HG02852 (cell line): ENCODE measurements at regions not wholly inside any gene's neighbourhood (a gene's known extent, or its start where the extent isn't known, plus 50 kb on each side); places are given as distances from the start of the nearest gene placed in this dataset.
"Not testable (repeated sequence)": the region's sequence is repeated elsewhere in the genome, so short reads cannot be mapped to it uniquely, and the experiment has no call there.

Experiments used
- ATAC-seq: cut with Tn5 transposase; IDR thresholded peaks from one replicate; pipeline ENCODE4 v1.9.1; 2021; ENCODE audit warnings: mild to moderate bottlenecking, moderate library complexity; ENCODE audit not compliant: unreplicated experiment

DNA sequence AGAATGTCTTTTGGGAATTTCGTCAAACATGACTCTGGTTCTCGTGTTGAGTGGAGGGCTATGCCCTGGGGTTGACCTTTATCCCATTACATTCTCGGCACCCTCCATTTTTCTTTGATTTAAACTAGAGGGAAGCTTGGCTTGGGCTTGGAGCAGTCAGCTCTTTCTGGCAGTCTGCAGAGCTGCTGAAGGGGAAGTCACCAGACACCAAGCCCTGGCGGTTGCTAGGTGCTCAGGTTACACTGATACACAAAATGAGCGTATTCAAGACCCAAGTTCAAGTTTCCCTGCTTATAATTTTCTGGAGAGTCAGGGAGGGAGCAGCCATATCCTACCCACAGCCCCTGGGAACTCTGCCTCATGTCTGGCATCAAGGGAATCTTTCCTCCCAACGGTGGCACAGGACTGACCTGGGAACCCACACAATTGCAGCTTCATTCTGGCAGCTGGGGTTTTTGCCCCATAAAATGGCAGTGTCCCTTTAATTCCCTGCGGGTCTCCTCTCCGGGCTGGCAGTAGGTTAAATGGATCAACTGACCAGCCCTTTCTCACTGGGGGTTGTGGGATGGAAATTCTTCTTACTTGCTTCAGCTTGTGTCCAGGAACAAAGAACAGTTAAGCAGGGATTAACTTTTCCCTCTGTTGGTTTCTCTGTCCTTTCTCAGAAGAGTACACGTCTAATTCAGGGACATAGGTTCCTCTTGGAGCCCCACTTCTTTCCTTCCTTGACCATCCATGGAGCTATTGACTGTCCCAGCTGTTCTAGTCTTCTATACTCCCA, 110.0 kb upstream of the DLG1 start:
- no peak for ATAC-seq

DNA sequence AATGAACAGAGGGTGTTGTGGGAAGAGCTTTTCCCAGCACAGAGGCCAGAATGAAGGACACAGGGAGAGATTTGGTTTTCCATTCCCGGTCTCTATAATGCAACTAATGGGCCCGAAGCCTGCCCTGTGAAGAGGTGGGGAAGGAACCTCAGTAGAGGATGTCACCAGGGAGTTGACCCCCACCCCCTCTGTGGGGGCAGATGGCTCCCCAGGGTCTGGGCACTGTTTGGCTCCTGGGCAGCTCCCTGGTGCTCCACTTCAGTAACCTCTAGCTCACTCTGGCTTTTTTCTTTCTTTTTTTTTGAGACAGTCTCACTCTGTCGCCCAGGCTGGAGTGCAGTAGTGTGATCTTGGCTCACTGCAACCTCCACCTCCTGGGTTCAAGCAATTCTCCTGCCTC, 109.1 kb upstream of the DLG1 start:
- no peak for ATAC-seq

DNA sequence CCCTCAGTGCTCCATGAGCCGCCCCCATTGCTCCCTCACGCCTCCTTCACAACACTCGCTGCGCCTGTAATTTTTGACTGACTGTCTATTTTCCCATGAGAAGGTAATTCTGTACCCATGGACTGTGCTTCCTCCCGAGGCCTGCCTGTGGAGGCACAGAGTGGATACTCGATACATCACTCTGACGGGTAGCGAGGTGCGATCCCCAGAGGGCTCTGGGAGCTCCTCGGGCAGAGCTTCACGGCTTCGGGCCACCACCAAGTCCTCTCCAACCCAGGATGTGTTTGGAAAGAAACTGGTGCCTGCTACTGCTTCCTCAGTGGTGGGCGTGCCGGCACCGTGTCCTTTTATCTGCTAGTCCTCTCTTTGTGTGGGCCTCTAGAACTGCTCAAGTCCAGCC, 108.6 kb upstream of the DLG1 start:
- no peak for ATAC-seq

DNA sequence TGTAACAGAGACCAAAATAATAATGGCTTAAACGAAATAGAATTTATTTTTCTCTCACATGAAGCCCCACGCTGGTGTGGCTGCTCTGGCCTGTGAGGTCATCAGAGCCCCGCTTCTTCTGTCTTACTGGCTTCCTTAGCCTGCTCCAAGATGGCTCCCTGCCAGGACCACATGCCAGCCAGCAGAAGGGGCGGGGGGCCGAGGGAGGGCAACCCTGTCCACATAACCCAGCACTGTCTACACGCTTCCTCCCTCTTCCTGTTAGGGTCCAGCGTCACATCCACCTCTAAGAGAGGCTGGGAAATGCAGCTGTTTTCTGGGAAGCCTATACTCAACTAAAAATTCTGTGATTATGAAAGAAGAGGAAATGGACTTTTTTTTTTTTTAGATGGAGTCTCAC, 107.9 kb upstream of the DLG1 start:
- no peak for ATAC-seq

DNA sequence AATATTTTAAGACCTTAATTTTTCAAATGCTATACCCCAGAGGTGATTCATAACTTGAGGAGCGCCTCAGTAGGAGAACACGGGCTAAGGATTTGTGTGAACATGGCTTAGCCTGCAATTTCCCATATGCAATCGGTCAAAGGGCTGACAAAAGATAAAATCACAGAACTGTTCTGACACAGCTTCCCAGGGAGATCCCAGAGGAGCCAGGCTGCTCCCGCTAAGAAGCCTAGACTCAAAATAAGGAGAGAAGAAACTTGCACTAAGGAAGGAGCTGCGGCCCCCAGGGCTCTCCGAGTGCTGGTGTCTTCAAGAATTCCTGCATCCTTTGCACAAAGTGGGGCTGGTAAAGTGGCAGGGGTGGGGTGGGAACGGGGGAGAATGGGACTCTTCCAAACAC, 106.3 kb upstream of the DLG1 start:
- ATAC-seq, result no peak

DNA sequence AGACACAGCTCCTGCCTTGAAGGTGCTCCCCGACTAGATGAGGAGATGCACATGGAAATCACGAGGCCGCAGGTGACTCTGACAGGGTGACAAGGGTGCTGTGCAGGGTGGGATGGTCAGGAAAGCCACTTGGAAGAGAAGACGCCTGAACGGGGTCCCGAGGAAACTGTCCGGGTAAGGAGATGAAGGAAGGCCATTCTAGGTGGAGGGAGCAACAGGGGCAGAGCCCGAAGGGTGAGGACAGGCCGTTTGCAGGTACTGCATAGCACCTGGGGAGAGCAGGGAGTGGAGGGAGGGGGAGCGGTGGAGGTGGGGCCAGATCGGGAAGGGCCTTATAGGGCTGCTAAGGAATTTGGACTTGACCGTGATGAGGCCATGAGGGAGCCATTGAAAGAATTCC, 105.6 kb upstream of the DLG1 start:
- no peak for ATAC-seq

DNA sequence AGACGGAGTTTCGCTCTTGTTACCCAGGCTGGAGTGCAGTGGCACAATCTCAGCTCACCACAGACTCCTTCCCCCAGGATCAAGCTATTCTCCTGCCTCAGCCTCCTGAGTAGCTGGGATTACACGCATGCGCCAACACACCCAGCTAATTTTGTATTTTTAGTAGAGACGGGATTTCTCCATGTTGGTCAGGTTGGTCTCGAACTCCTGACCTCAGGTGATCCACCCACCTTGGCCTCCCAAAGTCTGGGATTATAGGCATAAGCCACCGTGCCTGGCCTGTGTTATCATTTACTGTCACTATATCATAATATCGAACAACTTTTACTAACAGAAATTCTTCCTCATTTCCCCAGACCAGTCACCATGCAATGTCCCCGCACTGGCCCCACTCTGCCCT, 104.0 kb upstream of the DLG1 start:
- not testable (repeated sequence) for ATAC-seq

DNA sequence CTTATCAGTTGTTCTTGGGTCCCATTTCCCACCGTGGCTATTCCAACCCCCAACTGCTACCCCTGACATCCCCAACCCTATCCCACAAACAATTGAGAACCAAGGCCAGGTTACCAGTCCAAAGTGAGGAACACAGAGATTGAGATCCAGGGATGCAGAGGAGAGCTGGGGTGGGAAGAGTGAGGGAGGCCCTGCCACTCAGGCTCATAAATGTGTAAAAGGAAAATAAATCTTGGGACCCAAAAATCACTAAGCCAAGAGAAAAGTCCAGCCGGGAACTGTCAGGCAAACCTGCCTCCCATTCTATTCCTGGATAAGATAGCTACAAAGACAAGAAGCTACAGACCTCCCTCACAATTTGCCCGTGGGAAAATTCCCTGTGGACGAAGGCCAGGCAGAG, 101.1 kb upstream of the DLG1 start:
- no peak for ATAC-seq

DNA sequence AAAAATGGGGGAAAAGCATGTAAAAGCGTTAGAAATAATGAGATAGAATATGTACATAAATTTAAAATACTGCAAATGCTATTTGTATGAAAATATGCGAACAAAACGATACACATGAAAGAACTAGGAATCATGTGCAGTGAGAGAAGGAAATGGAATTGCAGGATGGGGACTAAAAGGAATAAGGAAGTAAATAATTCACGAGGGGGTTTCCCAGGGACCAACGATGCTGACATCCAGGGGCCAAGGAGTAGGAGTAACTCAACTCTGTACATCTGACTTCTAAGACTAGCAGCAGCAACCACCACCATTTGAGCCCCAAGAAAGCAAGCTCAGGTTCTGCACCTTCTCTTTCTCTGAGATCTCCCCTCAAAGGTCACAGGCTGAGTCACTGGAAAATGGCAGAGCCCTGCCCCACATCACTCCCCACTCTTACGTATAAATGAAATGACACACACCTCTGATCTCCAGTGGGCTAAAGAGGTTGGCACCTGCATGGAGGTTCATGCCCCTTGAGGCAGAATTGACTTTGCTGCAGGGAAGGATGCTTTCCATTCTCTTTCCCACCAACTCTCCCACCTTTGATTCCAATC, 100.0 kb upstream of the DLG1 start:
- no peak for ATAC-seq

DNA sequence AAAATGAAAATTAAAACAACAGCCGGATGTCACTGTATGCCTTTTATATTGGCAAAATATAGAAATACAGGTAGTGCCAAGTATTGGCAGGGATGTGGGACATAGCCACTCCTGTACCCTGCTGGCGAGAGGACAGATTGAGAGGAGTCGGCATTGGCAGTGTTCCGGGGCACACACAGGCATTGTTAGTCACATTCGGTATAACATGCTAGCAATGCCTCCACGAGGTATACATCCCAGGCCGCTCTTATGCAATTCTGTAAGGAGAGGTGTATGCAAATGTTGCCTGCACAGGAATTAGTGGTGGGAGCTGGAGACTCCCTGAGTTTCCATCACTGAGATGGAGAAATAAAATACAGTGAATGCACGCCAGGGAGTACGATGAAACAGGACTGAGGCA, 99.4 kb upstream of the DLG1 start:
- no peak for ATAC-seq

DNA sequence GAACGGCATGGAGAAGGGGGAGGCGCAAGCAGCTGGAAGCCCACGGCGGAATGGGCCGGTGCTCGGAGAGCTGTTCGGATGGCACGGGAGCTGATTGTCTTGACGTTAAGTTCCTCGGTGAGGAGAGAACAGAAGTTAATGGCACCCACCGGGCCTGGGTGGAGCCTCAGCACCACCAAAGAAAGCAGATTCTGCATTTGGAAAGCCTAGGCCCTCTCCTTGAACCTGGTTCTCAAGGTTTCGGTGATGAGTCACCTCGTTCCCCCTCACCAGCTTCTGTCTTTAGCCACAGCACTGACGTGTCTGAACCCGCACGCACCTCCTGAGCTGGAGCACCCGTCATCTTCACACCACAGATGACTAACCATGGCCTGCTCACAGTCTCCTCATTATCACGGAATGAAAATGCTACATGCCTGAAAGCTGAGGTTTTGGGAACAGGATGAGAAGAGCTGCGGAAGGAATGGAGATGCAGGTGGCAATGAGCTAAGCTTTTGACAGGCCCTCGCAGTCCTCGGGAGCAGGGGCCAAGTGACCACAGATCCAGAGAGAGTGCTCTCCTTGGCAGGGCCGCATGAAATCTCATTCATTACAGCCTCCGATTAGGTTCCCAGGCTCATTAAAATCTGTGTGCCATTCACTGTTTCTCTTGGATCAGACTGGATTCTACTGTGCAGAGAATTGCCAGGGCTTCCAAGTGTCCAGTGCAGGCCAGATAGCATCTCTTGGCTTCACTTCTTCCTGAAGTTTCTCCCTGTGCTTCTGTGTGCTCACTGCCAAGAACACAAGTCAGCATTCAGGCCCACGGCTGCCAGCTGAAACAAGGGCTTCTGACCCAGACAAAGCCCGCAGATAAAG, 96.3 kb upstream of the DLG1 start:
- ATAC-seq, result peak; percentile 96

DNA sequence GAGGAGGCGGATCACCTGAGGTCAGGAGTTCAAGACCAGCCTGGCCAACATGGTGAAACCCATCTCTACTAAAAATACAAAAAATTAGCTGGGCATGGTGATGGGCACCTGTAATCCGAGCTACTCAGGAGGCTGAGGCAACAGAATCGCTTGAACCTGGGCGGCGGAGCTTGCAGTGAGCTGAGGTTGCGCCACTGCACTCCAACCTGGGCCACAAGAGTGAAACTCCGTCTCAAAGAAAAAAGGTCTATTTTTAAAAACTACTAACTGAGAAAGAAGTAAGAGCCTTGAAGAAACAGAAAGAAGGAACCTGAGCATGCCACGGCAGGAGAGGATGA, 95.7 kb upstream of the DLG1 start:
- not testable (repeated sequence) for ATAC-seq

DNA sequence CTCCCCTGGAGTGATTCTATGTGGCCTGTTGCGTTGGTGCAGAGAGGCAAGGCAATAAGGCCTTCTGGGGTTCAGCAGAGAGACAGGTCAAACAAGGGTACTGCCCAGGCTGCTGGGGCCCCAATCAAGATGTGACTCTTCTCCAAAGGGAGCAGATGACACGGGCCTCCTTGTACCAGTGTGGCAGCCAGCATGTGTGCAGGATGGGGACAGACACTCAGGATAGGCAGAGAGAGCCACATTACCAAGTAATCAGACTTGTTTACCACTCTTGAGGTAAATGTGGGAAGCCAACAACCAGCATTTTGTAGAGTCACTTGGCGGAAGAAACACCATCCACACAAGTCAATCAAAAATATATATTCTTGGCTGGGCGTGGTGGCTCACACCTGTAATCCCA, 95.3 kb upstream of the DLG1 start:
- ATAC-seq, result no peak

DNA sequence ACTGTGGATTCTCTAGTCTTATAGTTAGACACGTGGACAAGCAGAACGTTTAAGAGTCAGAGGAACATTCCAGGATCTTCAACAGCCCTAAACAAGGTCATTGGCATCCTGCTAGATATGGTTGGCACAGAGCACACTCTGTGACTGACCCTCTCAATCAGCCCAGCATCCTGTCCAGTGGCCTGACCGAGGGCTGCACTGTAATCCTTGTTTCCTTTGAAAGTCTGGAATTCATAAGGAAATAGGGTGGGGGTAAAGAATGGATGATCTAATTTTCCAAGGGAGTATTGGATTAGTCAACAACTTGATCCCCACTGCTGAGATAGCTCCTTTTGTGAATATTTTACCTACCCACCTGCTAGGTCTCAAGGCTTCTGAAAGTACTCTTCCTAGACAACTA, 94.5 kb upstream of the DLG1 start:
- ATAC-seq, result no peak

DNA sequence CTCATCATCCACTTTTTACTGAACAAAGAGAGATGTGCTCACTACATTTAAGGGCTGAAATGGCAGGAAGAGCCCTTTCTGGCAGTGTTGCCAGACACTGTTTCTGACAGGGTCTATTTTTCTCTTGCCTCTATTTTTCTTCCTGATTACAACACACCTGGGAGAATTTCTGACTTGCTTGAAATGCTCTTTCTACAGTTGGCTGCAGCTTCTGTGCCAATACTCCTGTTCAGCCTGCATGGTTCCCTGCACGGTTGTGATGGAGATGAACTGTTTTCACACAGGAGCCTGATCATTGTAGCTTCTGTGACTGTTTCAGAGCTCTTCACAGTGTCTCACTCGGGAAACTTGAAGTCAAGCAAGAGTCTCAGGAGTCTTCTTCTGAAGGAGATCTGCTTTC, 83.0 kb upstream of the DLG1 start:
- no peak for ATAC-seq

DNA sequence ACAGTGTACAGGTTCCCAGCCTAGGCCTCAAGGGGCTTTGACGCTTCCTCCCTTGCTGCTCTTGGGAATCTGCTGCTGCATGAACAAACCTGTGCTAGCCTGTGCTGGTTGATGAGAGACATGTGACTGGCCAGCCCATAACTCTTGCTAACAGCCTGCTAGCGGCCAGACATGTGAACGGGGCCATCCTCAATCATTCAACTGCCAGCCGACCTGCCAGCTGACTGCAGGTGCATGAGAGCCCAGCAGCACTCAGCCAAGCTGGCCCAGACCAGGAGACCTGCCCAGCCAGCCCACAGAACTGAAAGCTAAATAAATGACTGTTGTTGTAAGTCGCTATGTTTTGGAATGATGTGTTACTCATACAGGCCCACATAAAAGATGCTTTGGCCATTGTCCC, 82.4 kb upstream of the DLG1 start:
- ATAC-seq, result no peak

DNA sequence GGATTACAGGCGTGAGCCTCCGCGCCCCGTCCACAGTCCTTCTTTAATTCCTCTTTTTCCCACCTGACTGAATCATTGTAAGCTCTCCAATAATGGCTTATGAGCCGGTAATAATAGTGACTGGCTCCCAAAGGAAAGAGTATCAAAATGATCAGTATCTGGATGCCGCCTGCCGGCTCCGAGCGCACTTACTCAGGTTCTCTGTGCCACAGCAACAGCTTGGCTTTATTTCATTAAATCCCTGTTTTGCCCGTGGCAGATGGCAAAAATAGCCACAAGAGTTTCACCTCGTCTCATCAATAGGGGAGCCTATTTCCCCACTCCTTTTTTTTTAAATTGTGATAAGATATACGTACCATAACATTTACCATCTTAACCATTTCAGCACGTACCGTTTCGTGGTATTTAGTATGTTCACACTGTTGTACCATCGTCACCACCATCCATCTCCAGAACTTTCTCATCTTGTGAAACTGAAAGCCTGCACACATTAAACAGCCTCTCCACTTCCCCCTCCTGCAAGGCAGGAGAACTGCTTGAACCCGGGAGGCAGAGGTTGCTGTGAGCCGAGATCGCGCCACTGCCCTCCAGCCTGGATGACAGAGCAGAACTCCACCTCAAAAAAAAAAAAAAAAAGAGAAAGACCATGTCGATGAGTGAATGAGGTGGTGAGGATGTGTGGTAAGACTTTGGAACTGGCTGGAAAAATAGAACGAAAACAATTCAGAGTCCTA, 80.7 kb upstream of the DLG1 start:
- no peak for ATAC-seq

DNA sequence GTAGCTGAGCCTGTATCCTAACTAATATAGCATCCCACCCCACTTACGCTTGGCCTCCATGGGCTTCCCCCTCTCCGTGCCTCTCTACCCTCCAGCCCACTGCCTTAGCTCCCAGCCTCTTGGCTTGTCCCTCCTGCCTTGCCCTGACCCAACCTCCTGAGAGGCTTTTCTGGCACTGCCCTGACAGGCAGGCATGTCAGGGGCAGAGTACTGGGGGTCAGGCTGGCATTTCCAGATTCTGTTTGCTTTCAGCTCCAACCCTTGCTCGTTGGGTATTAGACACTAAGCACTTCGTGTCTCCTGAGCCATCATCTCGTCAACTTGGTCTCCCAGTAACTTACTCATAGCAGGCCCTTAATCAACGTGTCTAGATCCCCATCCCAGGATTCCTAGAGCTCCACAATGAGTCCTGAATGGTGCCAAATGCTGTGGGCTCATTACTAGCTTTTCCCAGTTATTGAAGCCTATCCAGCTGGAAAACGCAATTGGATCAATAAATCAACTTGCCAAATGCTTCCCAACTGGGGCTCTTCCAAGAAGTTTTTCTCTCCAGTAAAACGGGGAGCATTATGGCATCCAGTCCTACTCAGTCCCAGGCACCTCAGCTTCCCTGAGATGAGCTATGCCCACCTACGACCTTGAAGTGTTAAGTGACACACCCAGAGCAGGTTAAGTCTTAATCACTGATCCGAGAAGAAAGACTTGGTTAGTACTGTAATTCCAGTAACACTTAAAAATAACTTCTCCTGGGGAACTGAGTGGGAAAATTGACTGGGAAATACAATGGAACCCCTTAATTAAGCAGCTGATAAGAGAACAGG, 78.5 kb upstream of the DLG1 start:
- ATAC-seq, result no peak

DNA sequence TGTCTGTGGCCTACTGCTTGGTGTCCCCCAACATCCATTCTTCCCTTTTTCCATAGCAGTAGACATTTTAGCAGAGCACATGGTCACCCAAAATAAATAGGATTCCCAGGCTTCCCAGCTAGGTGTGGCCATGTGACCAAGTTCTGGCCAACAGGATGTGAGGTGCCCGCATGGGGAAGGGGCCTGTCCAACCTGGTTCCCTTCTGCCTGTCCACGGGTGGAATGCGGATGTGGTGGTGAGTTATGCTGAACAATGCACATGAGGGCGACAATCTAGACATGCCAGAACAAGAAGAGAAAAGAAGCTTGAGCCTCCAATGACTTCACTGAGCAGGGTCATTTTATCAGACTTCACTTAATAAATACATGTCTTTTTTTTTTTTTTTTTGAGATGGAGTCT, 77.6 kb upstream of the DLG1 start:
- ATAC-seq, result no peak

DNA sequence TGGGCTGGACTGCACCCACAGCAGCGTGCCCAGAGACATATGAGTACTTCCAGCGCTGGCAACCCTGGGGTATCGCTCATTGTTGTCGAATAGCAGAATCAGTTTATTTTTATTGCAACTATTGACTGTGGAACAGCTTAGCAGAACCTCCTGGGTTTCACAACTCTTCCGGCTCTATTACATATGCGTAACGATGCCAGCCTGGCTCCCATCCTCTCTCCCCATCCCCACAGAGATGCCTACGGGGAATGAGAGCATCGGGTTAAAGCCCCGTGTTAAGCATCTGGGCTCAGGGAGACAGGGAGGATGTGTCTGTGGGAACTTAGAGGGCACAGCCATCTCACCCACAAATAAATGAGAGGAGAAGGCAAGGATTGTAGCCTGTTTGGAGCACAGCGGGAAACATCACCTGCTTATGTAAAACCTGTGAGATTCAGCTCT, 76.6 kb upstream of the DLG1 start:
- no peak for ATAC-seq

DNA sequence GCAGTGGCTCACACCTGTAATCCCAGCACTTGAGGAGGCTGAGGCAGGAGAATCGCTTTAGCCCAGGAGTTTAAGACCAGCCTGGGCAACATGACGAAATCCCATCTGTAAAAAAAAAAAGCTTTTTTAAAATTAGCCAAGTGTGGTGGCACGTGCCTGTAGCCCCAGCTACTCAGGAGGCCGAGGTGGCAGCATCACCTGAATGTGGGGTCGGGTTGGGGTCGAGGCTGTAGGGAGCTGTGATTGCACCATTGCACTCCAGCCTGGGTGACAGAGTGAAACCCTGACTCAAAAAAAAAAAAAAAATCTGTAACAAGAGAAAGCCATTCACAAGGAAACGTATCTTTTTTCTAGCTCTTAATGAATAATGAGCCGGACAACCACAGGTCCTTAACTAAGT, 74.7 kb upstream of the DLG1 start:
- no peak for ATAC-seq
